ENCODE measurements at regions not wholly inside any gene's neighbourhood (a gene's known extent, or its start where the extent isn't known, plus 50 kb on each side); places are given as distances from the start of the nearest gene placed in this dataset.
"Not testable (repeated sequence)": the region's sequence is repeated elsewhere in the genome, so short reads cannot be mapped to it uniquely, and the experiment has no call there.

DNA sequence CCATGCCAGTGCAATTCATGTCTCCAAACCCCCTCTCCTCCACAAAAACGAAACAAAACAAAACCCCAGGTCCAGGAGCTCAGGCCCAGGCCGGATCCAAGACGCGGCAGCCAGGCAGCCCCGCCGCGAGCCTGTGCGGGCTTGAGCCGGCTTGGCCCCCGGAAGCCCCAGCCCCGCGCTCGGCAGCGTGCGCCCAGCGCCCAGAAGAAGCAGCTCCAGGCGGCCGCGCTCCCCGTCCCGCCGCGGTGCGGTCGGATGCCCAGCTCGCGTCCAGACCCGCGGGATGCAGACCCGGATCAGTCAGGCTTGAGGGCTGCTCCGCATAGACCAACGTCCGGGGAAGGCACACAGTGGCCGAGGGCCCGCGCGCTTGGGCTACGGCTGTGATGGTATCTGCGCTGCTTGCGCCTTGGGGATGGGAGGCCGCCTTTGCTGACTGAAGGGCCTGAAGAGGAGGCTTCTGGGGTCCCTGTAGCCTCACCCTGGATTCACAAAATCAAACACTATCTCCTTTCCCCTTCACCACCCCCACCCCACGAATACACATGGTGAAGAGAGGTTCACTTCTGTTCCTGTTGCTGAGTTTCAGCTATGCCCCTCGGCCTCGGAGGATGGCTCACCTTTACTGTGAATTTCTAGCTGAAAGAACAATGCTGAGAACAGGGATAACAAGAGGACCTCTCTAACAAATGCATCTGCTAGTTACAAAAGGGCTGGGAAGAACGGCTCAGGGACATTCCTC is 79.9 kb upstream of the EN2 start:
- DNase-seq, result no peak

DNA sequence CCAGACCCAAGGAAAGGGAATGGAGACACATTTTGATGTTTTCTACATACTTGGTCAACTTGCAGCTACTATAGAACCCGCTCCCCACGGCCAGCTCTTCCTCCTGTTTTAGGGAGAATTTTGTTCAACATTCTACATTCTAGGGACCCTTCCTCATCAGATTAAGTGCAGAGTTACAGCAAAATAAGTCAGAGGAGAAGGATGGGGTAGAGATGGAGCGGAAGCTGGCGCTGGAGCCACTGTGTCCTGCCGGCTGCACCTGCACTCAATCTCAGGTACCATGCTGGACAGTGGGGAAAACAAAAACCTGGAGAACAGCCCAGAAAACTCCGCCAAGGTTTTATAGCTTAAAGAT is 79.4 kb upstream of the EN2 start:
- no peak for DNase-seq

DNA sequence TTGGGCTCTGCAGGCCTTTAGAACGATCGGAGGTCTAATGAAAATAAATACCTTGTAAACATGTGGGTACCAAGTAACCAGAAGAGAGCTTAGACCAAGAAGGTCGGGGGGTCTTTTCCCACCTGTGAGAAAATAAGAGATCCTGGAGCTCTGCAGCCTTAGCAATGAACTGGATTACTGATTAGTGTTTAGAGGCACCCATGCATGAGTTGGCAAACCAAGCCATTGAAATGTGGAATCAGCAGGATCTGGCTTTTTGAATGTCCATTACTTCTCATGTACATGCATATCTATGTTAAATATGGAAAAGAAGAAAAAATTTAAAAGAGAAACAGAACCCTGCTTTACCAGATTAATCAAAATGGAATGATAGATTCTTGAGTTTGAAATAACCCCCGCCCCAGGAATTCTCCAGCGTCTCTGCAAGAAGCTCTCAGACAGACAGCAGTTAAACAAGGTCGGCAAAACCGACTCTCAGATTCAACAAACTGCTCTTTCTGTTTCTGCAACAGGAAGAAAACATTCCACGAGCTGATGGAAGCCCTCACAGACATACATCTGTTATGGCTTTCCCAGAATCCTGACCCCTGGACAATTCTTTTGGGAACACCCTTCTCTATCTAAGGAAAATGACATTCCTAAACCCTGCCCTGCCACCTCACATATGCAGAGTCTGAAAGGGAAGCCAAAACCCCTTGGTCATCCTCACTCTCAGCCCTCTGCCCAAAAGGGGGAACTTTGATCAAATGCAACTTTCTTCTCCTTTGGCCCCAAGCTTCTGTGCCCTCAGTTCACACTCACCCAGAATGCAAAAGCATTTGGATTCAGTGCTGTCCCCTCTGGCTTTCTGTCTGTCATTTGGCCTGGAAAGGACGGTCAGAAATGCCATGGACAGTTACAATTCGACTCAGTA is 78.7 kb upstream of the EN2 start:
- DNase-seq, result no peak

DNA sequence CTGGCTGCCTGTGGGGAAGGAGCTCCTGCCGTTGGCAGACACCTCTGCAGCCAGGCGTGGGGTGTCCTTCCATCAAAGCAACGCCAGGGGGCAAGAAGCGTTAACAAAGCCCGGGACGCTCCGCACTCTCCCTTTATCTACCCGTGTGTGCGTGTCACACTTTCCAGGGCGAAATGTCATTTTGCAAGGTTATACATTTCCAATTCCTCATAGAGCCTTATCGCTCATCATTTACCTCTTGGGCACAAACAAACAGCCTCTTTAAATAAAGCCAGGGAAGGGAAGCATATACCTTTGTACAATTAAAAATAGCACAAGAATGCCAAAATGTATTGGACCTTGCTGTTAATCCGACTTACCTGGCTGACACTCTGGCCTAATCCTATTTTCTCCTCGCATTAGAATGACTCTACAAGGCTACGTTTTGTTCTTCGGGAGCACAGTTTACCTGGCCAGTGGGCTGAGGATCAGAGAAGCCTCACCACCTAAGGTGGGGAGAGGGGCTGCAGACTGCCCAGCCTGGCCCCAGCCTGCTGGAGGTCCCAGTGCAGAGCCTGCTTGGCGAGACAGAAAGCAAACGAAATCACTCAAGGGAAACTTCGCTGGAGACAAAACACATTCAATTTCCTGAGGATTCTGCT is 77.6 kb upstream of the EN2 start:
- DNase-seq, result peak; percentile 28

DNA sequence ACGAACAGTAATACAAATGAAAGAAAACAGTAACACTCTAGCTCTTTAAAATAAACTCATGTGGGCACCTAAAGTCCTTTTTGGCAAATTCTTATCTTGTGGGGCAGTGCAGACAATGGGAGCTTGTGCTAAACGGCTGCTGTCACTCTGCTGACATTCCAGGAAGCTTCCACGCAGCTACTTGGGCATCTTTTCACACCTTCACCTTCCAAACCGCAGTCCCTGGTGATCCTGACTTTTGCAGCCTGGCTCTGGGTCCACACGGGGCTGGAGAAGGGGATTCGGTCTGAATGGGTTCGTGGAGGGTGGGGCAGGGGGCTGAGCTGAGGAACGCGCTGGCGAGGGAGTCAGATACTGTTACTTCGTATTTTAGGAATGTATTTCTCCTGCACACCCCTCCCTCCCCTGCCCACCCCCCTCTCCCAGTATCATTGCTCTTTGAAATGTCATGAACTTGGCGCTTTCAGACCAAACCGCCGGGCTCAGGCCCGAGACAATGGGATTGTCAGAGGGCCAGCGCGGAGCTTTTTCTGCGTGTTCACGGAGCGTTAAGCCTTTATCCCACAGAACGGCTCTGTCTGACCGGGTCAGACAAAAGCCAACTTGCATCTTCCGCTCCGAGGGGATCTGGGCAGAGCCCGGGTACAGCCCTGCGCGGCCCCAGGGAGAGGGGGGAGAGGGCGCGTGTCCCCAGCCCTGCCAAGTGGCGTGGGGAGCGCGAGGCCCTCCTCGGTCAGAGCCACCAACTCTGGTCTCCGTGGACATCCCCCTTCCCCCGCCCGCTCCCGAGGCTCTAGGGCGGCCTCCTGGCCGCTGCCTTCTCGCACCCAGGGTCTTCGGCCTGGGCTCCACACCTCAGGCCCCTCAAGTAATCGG is 76.7 kb upstream of the EN2 start:
- DNase-seq, result no peak

DNA sequence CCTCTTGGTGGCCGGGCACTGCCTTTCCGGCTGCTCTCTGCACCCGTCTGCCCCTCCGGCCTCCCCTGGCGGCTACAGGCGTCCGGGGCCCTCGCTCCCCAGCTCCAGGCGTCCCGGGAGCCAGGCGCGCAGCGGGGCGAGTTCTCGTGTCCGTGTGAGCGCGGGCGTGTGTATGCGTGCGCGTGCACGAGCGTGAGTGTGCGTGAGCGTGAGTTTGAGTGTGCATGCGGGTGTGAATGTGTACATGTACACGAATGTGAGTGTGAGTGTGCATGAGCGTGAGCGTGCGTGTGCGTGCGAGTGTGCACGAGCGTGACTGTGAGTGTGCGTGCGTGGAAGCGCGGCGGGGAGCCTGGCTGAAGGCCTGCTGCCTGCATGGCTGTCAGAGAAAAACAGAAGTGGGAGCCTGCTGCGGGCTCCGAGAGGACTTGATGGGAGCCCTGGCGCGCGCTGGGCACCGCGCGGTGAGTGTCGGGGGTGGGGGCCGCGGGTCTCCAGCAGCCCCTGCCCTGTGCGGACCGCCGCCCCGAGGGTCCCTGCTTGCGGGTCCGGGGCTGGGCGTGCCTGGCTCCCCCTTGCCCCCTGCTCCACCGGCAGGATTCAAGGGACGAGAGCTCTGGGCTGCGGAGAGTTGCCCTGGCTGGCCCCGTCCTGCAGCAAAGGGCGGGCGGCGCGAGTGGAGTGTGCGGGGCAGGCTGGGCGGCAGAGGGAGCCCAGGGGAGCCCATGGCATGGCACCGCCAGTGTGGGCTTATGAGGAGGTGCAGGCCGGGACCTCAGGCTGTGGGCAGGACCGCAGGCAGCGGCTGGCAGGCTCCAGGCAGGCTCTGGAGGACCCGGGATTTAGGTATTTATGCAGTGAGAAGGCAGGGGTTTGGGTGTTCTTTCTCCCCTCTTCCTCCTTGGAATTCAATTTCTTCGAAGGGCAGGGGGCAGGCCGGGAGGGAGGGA is 75.8 kb upstream of the EN2 start:
- DNase-seq, result no peak

DNA sequence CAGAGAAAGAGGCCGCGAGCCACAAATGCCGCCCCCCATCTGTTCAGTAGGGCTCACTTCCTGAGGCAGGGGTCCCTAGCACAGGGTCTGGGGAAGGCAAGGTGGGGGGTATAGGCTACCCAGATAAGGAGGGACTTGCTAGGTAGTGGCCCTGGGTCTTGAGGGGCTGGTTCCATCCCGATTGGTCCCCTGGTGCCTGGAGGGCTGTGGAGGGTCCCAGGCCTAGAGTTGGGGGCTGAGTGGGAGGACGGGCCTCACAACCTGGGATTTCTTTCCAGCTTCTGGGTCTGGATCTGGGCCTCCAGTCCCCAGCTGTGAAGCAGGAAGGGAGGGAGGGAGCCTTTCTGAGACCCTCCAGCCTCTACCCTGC is 75.1 kb upstream of the EN2 start:
- DNase-seq, result no peak

DNA sequence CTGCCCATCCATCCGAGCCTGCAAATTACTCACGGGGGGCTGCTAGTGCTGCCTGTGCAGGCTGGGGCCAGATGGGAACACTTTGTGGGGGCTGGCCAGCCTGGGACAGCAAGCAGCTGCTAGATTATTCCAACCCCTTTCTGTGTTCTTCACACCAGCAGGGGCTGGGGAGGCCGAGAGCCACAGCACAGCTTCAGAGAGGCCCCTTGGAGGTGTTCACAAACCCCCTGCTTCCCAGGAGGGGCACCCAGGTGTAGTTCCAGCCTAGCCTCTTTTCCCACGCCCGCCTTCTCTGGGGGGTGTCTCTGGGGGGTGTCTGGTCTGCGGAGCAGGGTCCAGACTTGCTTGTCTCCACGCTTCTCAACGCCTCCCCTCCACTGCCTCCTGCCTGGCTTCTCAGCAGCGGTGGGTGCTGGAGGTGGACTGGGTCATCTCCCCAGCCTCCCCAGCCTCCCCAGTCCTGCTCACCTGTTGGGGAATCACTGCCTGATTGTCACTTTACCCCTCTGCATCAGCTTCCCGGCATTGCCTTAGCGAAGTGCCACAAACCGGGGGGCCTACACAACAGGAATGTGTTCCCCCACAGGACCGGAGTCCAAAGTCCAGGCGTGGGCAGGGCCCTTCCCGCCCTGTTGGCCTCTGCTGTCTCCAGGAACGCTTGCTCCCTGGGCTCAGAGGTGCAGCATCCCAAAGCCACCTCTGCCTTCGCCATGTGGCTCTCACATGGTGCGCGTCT is 74.0 kb upstream of the EN2 start:
- DNase-seq, result no peak

DNA sequence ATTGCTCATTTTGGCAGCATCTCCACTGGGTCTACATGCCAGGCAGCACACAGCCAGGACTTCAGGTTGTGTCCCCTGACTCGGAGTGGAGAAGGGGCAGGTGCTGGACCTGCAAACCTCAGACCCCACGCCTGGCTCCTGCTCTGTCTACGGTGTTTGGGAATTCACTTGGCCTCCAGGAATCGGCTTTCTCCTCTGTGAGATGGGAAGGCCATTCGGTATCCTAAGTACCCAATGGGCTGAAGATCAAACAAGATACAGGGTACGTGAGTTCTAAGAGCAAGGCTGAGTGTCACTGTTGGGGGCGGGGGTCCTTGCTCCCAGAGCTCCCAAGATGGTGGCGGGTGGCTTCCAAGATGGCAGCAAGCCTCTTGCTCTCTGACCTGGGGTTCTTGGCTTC is 73.2 kb upstream of the EN2 start:
- DNase-seq, result no peak

DNA sequence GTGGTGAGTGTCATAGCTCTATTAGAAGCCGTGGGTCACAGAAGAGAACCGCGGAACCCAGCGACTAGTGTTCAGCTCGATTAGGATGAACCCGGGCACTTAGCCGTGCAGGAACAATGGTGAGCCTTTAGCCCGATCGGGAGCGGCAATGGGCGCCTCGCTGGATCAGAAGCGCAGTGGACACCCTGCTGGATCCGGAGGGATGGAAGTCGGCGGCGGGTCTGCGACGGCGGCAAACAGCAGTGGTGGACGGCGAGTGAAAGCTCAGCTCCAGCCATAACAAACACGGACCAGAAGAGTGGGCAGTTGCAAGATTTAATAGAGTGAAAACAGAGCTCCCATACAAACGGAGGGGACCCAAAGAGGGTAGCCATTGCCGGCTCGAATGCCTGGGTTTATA is 72.7 kb upstream of the EN2 start:
- not testable (repeated sequence) for DNase-seq

DNA sequence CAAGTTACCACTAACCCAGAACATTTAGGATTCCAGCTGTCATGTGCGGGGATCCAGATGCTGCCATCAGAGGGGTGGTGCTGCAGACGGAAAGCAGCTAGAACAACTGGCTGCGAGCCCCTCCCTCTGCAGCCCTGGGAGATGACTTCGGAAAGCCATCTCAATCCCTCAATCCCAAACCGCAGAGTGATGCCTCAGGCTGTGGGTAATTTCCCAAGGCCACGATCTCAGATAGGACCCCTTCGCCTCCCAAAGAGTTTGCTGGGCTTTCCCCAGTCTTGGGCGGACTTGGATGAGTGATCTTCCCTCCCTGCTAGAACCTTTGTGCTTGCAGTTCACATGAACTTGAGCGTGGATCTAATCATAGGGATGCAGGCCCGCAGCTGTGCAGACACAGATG is 71.3 kb upstream of the EN2 start:
- DNase-seq, result no peak

DNA sequence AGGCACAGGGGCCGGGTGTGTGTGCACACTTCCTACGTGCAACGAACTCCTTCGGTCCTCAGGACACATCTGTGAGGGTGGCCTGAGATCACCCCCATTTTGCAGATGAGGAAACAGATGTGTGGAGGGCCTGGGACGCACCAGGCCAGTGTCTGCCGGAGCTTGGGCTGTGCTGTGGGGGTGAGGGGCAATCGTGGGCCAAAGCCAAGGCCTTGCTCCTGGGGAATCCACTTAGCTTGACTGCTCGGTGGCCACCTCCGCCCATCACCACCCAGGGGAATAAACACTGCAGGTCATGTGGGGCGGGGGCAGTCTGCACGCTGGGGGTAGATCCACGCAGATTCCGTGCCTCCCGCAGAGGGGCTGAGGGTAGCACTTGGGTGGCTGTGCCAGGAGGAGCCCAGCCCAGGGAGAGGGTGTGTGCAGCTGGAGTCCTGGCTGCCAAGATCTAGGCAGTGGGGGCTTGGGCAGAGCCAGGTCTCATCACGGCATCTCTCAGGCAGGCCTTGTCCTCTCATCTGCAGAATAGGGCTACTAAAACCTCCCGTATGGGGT is 70.8 kb upstream of the EN2 start:
- DNase-seq, result no peak

DNA sequence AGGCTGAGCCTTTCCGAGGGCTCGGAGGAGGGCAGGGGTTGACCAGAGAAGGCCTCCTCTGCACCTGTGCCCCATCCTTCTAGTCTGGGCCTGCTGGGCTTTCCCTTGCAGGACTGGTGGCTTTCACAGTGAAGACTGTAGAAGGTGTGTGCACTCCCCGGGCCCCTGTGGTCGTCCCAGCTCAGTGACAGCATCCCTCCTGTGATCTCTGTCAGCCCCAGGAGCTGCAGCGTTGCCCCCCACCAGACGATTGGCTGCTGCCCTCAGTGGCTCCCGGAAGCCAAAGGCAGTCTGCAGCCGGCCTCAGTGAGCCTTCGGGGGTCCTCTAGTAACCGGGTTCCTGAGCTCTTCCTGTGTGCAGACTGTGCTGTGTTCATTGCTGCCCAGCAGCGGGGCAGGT is 69.4 kb upstream of the EN2 start:
- DNase-seq, result no peak

DNA sequence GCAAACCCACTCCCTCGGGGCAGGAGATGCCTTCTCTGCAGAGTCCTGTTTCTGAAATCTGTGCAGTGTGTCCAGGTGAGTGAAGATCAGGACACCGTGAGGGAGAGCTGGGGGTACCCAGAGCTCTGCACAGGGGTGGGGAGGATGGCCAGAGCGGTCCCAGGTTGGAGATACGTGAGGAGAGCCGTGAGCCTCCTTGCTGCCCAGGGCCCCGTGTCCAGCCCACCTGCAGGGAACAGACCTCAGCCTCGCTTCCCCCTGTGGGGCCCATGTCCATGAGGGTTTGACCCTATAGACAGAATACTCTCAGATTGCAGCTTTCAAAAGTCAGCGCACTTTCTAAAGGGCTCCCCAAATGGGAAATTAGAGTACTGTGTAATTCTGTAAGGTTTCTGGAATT is 66.5 kb upstream of the EN2 start:
- no peak for DNase-seq

DNA sequence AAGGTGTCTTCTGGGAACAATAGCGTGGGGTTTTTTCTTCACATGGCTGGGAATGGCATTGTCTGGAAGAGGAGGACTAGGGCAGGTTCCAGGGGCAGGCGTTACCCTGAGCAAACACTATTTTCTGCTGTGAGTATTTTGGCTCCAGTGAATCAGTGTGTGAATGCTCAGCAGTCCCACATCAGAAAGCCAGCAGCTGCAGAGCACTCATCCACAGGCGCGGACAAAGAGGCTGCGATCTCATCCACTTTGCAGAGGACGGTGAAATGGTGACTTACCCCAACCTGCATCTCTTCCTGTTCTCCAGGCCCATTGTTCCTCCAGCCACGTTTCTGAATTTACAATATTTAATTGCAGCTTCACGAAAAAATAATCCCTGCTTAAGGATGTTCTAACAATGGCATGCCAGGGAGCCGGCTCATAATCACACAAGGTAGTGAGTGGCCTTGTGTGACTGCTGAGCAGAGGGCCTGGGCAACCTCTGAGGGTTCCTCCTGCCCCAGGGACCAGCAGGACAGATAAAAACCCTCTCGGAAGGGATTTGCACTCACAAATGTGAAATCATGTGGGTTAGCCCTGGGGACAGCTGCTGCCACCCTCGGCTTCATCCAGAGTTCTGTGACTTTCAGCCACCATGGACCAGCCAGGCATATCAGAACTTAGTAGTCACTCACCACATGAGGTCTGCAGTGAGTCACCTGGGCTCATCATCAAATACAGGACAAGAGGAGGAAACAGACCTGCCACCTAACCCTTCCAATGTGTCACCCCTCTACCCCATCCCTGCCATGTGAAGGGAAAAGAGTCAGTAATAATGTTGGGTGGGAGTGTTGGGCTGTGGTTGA is 65.0 kb upstream of the EN2 start:
- no peak for DNase-seq

DNA sequence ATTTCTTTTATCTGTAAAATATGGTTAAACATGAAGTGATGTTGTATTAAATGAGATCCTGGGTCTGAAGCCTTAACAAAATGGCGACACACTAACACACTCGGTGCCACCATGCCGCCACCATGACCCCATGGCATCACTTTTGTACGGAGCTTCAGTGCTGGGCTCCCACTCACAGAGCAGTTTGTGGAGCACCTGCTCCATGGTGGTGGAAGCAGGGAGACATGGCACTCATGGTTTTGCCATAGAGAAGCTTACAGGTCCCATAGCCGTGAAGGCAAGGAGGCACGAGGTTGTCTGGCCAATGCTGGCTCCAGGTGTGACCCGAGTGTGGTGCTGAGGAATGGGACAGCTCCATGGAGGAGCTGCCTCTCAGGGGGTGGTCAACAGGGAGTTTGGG is 63.5 kb upstream of the EN2 start:
- no peak for DNase-seq

DNA sequence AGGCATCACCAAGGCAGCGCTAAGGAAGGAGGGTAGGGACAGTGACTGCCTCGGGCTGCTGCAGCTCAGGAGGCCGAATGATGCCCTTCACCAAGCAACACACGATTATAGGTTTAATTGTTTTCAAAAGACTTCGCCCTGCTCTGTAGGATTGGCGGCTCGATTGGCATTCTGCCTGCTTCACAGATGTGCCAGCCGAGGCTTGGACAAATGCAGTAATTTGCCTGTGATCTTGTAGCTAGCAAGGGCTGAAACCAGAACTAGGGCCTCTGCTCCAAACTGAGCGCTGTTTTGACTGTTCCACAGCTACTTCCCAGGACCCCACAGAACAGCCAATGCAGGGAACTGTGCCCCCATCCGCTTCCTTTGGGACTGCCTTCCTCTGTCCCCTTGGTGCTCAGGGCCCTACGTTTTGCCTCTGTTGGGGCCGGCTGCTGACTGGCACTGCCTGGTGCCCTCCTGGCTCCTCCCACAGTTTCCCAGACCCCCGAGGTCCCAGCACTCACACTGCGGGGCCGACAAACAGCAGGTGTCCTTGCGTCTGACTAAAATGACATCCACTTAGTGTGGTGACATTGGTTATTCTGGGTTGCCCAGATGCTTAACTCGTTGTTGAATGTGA is 62.6 kb upstream of the EN2 start:
- DNase-seq, result no peak

DNA sequence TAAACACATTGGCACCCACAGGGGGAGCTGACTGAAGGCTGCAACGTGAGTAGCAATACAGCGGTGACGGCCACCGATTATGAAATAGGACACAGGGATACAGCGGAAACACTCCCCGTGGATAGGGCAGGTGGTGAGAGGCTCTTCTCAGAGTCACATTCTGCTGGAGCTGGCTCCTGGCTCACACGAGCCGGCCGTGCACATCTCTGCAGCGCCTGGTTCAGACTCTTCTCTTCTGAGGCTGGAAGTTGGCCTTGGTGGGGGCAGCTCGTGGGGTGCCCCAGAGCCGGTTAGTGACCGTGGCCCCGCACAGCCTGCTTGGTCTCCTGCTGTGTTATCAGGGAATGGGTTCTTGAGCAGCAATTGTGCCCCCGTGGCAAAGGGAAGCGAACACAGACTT is 61.3 kb upstream of the EN2 start:
- no peak for DNase-seq

Data from central memory CD4-positive, alpha-beta T cell (primary cell).